IPS DF 6.9 (cell line): ENCODE measurements at regions not wholly inside any gene's neighbourhood (a gene's known extent, or its start where the extent isn't known, plus 50 kb on each side); places are given as distances from the start of the nearest gene placed in this dataset.

Experiments used
- DNase-seq: peaks from one replicate; pipeline ENCODE4 v3.0.0-alpha.2; 2013; ENCODE audit warnings: low read depth, low spot score
- H3K27ac ChIP-seq: one replicate; pipeline ENCODE4 v1.5.1; 2013; ENCODE audit warnings: low read length, control low read depth
- H3K27me3 ChIP-seq: 2 replicates; pipeline ENCODE4 v1.6.1; 2013; ENCODE audit warnings: mild to moderate bottlenecking, low read length; ENCODE audit not compliant: control insufficient read depth, insufficient read depth
- H3K36me3 ChIP-seq: 2 replicates; pipeline ENCODE4 v1.6.1; 2013; ENCODE audit warnings: low read length; ENCODE audit not compliant: control insufficient read depth, insufficient read depth
- H3K4me1 ChIP-seq: 2 replicates; pipeline ENCODE4 v1.6.1; 2013; ENCODE audit warnings: low read length; ENCODE audit not compliant: control insufficient read depth, insufficient read depth
- H3K4me3 ChIP-seq: 2 replicates; pipeline ENCODE4 v1.5.1; 2013; ENCODE audit warnings: mild to moderate bottlenecking, low read length
- H3K9me3 ChIP-seq: 2 replicates; pipeline ENCODE4 v1.6.1; 2013; ENCODE audit warnings: low read length, inconsistent platforms; ENCODE audit not compliant: control insufficient read depth, insufficient read depth
- WGBS: extraction: QIAGEN DNeasy Blood & Tissue Kit; methylation state at CpG from one replicate; pipeline ENCODE4 v1.1.7; 2013; ENCODE audit warnings: mixed read lengths, missing lambda C conversion rate; ENCODE audit not compliant: insufficient read length, insufficient coverage; 5-methylcytosine and 5-hydroxymethylcytosine counted together

GRCh38 chr7:156167417-156167807 is 355.1 kb upstream of the SHH start:
- H3K27ac ChIP-seq, result no peak overlapping the region
- no peaks in the 10 kb centered on the region for H3K27me3 ChIP-seq
- no peaks in the 10 kb centered on the region for H3K36me3 ChIP-seq
- no CpG with 5 or more reads among the region's 10 CpGs for whole genome bisulfite sequencing
- no peak overlapping the region for H3K4me3 ChIP-seq
- H3K4me1 ChIP-seq, result no peaks in the 10 kb centered on the region
- H3K9me3 ChIP-seq, result peaks cover 16% of the 10 kb centered on the region
- no peak for DNase-seq

GRCh38 chr7:156166692-156167416 is 354.6 kb upstream of the SHH start:
- Histone ChIP-seq H3K4me3 (no peak overlapping the region), H3K36me3 (no peaks in the 10 kb centered on the region), H3K27ac (no peak overlapping the region), H3K27me3 (no peaks in the 10 kb centered on the region), H3K4me1 (no peaks in the 10 kb centered on the region), H3K9me3 (peaks cover 16% of the 10 kb centered on the region)
- no peak for DNase-seq
- no CpG with 5 or more reads among the region's 12 CpGs for WGBS

DNA sequence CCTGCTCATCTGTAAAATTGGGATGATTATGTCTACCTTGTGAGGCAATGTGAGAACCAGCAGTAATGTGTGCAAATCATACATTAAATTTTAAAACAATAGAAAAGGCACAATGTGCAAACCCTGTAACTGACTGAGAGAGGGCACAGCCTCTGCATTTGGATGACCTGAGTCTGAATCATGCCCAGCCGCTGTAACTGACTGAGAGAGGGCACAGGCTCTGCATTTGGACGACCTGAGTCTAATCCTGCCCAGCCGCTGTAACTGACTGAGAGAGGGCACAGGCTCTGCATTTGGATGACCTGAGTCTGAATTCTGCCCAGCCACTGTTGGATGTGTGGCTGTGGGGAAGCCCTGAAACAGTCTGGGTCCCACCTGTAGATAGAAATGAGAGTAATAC is 351.5 kb upstream of the SHH start:
- Histone ChIP-seq H3K36me3 (no peaks in the 10 kb centered on the region), H3K4me1 (no peaks in the 10 kb centered on the region; the same call in 1 of the 2 replicates), H3K9me3 (peaks cover 24% of the 10 kb centered on the region), H3K27ac (no peak overlapping the region), H3K4me3 (no peak overlapping the region), H3K27me3 (no peaks in the 10 kb centered on the region)
- DNase-seq, result no peak
- WGBS, result no CpG with 5 or more reads among the region's 3 CpGs

GRCh38 chr7:156162451-156162850 is 350.2 kb upstream of the SHH start:
- no peaks in the 10 kb centered on the region; the same call in 1 of the 2 replicates for H3K4me1 ChIP-seq
- no peak overlapping the region for H3K27ac ChIP-seq
- DNase-seq, result no peak
- H3K9me3 ChIP-seq, result peaks cover 24% of the 10 kb centered on the region
- H3K36me3 ChIP-seq, result no peaks in the 10 kb centered on the region
- H3K27me3 ChIP-seq, result no peaks in the 10 kb centered on the region
- WGBS, result no CpG with 5 or more reads among the region's 9 CpGs
- H3K4me3 ChIP-seq, result no peak overlapping the region

- Histone ChIP-seq H3K4me1 (no peaks in the 10 kb centered on the region; the same call in 1 of the 2 replicates), H3K9me3 (peaks cover 26% of the 10 kb centered on the region), H3K4me3 (no peak overlapping the region), H3K36me3 (no peaks in the 10 kb centered on the region), H3K27ac (no peak overlapping the region), H3K27me3 (no peaks in the 10 kb centered on the region)
- no peak for DNase-seq
- WGBS, result no CpG with 5 or more reads among the region's 15 CpGs
Measured at GRCh38 chr7:156160811-156161210, 348.5 kb upstream of the SHH start.

DNA sequence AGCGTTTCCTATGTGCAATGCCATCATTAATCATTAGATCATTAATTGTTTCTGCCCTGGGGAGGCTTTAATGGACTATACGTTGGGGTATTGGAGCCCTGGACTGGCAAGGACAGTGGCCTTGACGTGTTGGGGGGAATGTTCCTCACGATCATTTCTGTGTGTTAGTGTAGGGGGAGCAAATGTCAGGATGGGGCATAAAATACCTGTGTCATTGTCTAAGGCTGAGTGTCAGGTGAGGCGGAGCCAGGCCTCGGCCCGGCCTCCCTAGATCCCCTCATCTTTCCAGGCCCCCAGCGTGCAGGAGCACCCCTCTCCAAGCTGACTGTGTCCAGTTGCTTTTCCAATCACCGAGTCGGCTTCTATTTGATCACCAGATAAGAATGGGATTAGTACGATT is 346.4 kb upstream of the SHH start:
- Histone ChIP-seq H3K9me3 (peaks cover 25% of the 10 kb centered on the region), H3K27me3 (no peaks in the 10 kb centered on the region), H3K27ac (no peak overlapping the region), H3K4me3 (no peak overlapping the region), H3K4me1 (no peaks in the 10 kb centered on the region; the same call in 1 of the 2 replicates), H3K36me3 (no peaks in the 10 kb centered on the region)
- no CpG with 5 or more reads among the region's 11 CpGs for WGBS
- DNase-seq, result no peak

GRCh38 chr7:156158213-156158612 is 345.9 kb upstream of the SHH start:
- peaks cover 27% of the 10 kb centered on the region for H3K9me3 ChIP-seq
- H3K4me3 ChIP-seq, result no peak overlapping the region
- H3K36me3 ChIP-seq, result no peaks in the 10 kb centered on the region
- DNase-seq, result no peak
- H3K27me3 ChIP-seq, result no peaks in the 10 kb centered on the region
- no peak overlapping the region for H3K27ac ChIP-seq
- WGBS, result no CpG with 5 or more reads among the region's 6 CpGs
- no peaks in the 10 kb centered on the region; the same call in 1 of the 2 replicates for H3K4me1 ChIP-seq

DNA sequence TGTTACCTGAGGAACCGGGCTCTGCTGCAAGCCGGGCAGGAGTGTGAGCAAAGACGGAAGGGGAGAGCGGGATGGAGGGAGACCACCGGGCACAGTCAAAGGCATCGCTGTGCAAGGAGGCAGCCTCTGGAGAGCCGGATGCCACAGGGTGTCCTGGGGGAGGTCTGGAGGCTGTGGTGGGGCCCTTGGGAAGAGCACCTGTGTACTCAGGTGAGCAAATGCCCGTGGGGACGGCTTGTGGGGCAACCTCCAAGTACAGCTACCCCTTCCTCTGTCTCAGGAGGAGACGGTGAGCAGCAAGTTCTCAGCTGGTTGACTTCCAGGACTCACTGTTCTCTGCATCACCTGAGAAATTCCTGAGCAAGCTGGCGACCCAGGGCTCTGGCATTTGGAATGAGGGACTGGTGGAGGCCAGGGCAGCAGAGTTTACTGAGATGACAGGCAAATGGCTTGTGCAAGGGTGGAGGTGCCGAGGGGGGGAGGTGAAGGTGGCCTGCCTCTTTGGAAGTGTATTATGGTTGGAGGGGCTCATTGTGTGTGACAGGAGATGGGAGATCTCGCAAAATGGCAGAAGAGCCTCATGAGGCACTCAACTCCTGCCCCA is 345.2 kb upstream of the SHH start:
- WGBS, result no CpG with 5 or more reads among the region's 13 CpGs
- Histone ChIP-seq H3K27me3 (no peaks in the 10 kb centered on the region), H3K4me3 (no peak overlapping the region), H3K36me3 (no peaks in the 10 kb centered on the region), H3K27ac (no peak overlapping the region), H3K4me1 (no peaks in the 10 kb centered on the region; the same call in 1 of the 2 replicates), H3K9me3 (peaks cover 27% of the 10 kb centered on the region)
- DNase-seq, result no peak

DNA sequence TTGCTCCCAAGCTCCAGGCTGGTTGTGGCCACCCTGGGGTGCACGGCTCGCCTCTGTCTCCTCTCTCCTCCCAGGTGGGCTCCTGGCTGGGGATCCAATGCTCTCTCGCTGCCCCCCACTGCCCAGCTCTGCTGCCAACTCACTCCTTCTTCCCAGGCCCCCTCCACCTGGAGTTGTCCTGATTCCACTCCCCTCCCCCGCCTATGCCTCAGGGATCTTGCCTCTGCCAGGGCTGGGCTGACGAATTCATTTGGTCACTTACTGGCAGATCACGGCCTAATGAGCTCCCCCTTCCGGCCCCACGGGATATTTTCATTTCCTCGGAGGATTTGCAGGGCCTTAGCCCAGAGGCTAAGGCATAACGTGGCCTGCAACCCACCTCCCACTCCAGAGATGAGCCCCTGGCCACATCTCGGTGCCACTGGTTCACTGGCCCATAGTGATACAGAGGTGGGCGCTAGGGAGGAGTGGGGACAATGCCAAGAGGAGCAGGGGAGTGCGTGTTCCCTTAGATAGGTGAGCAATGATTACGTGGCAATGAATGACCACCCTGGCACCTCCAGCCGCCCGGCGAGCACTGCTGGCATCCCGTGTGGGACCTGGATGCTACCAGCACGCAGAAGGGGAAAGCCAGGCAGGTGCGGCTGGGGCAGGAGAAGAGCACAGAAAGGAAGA is 344.6 kb upstream of the SHH start:
- WGBS, result no CpG with 5 or more reads among the region's 20 CpGs
- no peak for DNase-seq
- Histone ChIP-seq H3K27me3 (no peaks in the 10 kb centered on the region), H3K4me1 (no peaks in the 10 kb centered on the region; the same call in 1 of the 2 replicates), H3K36me3 (no peaks in the 10 kb centered on the region), H3K27ac (no peak overlapping the region), H3K9me3 (peaks cover 25% of the 10 kb centered on the region), H3K4me3 (no peak overlapping the region)

DNA sequence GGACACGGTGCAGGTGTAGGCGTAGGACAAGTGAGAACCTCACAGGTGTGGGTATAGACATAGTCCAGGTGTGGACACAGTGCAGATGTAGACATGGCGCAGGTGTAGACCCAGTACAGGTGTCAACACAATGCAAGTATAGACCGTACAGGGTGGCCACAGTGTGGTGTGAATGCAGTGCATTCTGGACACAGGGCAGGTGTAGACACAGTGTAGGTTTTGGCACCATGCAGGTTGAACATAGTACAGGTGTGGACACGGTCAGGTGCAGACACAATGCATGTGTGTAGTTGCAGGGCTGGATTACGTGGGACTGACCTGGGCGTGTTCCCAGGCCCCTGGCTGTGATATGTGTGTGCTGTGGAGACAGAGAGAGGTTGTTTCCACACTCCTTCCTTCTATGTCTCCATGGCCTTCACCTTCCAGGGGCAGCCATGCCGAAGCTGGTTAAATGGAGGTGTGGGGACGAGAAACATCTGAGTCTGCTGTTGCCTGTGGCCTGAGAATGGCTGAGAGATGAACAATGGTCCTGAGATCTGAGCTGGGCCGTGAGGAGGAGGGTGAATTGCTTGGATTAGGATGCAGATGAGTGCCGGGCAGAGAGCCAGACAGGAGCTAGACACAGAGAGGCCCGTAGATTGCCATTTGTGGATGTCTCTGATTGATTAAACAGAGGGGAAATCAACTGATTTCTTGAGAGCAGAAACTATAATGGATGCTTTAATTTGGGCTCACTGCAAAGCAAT is 343.9 kb upstream of the SHH start:
- H3K4me1 ChIP-seq, result no peaks in the 10 kb centered on the region; the same call in 1 of the 2 replicates
- no peak overlapping the region for H3K4me3 ChIP-seq
- DNase-seq, result no peak
- WGBS, result no CpG with 5 or more reads among the region's 12 CpGs
- H3K27ac ChIP-seq, result no peak overlapping the region
- peaks cover 26% of the 10 kb centered on the region for H3K9me3 ChIP-seq
- no peaks in the 10 kb centered on the region for H3K36me3 ChIP-seq
- no peaks in the 10 kb centered on the region for H3K27me3 ChIP-seq
